ENCODE measurements at regions not wholly inside any gene's neighbourhood (a gene's known extent, or its start where the extent isn't known, plus 50 kb on each side); places are given as distances from the start of the nearest gene placed in this dataset.

DNA sequence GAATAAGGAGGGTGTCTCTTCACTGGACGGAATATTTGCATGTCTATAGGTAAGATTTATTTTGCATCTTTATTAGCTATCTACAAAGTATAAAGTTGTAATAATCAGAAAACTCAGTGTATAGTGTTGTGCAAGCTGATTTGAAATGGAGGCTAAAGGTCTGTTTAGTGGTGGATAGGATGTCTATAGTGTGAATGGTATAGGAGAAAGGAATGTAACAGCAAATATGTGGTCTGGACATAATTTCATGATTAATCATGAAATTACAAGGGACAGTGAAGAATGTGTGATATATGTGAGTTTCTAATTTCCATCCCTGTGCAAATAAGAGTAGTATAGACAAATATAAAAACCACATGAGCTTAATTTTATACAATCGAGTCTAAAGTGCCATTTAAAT, 79.3 kb upstream of the CAMK2D start:
- Histone ChIP-seq H3K4me1 (ENCODE audit: low read length) (peaks cover 26% of the 10 kb centered on the region), H4K20me1 (ENCODE audit: insufficient read depth, low read length) (no peaks in the 10 kb centered on the region), H3K79me2 (ENCODE audit: low read length) (no peaks in the 10 kb centered on the region), H3K9me3 (ENCODE audit: insufficient read depth, low read length) (no peaks in the 10 kb centered on the region), H3K27me3 (ENCODE audit: low read depth, low read length) (peaks cover 14% of the 10 kb centered on the region), H3K4me3 (ENCODE audit: low read length) (no peak overlapping the region), H3K9ac (ENCODE audit: low read length) (no peak overlapping the region), H3K36me3 (replicated peaks; ENCODE audit: low read depth, low read length) (no peaks in the 10 kb centered on the region), H3K4me2 (ENCODE audit: low read length) (no peak overlapping the region), H2AFZ (ENCODE audit: low read depth, low read length) (no peak overlapping the region), H3K27ac (ENCODE audit: low read length) (no peak overlapping the region)
- TF ChIP-seq EZH2phosphoT487 (IDR thresholded peaks at IDR 0.05; ENCODE audit: low read depth): no peak
- TF ChIP-seq CTCF (IDR thresholded peaks at IDR 0.05; ENCODE audit: low read depth, low read length): no peak

- Histone ChIP-seq H3K36me3 (replicated peaks; ENCODE audit: low read depth, low read length) (no peaks in the 10 kb centered on the region), H3K79me2 (ENCODE audit: low read length) (no peaks in the 10 kb centered on the region), H2AFZ (ENCODE audit: low read depth, low read length) (no peak overlapping the region), H3K4me3 (ENCODE audit: low read length) (no peak overlapping the region), H3K27ac (ENCODE audit: low read length) (no peak overlapping the region), H3K4me1 (ENCODE audit: low read length) (peaks cover 19% of the 10 kb centered on the region), H4K20me1 (ENCODE audit: insufficient read depth, low read length) (no peaks in the 10 kb centered on the region), H3K27me3 (ENCODE audit: low read depth, low read length) (0 out of 2 replicates have a peak, but pooled peaks cover 4% of the 10 kb centered on the region), H3K9me3 (ENCODE audit: insufficient read depth, low read length) (no peaks in the 10 kb centered on the region), H3K4me2 (ENCODE audit: low read length) (no peak overlapping the region), H3K9ac (ENCODE audit: low read length) (no peak overlapping the region)
- TF ChIP-seq EZH2phosphoT487 (IDR thresholded peaks at IDR 0.05; ENCODE audit: low read depth) (no peak), CTCF (IDR thresholded peaks at IDR 0.05; ENCODE audit: low read depth, low read length) (no peak)
Measured at GRCh38 chr4:113838460-113838859, 76.9 kb upstream of the CAMK2D start.

DNA sequence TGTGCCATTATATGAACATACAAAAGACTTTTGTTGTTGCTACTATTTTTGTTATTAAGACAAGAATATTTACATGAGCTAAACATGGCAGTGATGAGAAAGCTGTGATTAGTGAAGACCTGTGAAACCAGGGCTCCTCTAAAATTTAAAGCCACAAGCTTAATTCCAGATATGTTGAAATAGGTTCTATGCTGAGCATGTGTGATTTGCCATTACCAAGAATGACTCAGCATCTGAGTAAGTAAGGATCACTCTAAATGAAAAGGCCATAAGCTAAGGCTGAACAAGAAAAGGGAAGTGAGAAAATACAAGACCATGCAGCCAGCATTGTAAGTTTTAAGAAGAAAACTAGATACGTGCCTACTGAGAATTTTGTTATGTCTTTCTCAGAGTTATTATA, 75.9 kb upstream of the CAMK2D start:
- Histone ChIP-seq H3K27me3 (ENCODE audit: low read depth, low read length) (0 out of 2 replicates have a peak, but pooled peaks cover 4% of the 10 kb centered on the region), H3K9me3 (ENCODE audit: insufficient read depth, low read length) (no peaks in the 10 kb centered on the region), H3K9ac (ENCODE audit: low read length) (no peak overlapping the region), H2AFZ (ENCODE audit: low read depth, low read length) (peak overlapping the region; percentile 17; the same call in 1 of the 2 replicates), H3K36me3 (replicated peaks; ENCODE audit: low read depth, low read length) (no peaks in the 10 kb centered on the region), H3K4me1 (ENCODE audit: low read length) (peaks cover 19% of the 10 kb centered on the region), H3K79me2 (ENCODE audit: low read length) (no peaks in the 10 kb centered on the region), H4K20me1 (ENCODE audit: insufficient read depth, low read length) (no peaks in the 10 kb centered on the region), H3K27ac (ENCODE audit: low read length) (peak overlapping the region; percentile 53), H3K4me3 (ENCODE audit: low read length) (peak overlapping the region; percentile 9; the same call in 1 of the 2 replicates), H3K4me2 (ENCODE audit: low read length) (peak overlapping the region; percentile 58)
- no peak for TF ChIP-seq EZH2phosphoT487 (IDR thresholded peaks at IDR 0.05; ENCODE audit: low read depth)
- no peak for TF ChIP-seq CTCF (IDR thresholded peaks at IDR 0.05; ENCODE audit: low read depth, low read length)

DNA sequence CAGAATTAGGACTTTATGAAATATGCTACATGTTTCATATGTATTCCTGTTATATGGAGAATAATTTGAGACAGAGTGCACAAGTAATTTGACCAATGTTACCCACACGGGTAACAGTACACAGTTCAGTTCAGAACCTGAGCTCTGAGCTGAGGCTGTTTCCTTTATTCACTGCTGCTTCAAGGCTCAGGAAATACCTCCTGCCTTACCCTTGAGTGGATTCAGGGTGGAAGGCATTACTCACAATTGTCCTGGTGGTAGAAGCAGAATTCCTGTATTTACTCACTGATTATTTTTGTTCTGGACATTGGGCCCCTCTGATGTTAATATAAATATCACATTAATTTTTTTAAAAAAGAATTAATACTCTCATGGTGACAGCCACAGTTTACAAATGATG, 73.5 kb upstream of the CAMK2D start:
- no peaks in the 10 kb centered on the region for H4K20me1 ChIP-seq (ENCODE audit: insufficient read depth, low read length)
- no peak for TF ChIP-seq CTCF (IDR thresholded peaks at IDR 0.05; ENCODE audit: low read depth, low read length)
- TF ChIP-seq EZH2phosphoT487 (IDR thresholded peaks at IDR 0.05; ENCODE audit: low read depth): no peak
- no peak overlapping the region for H3K4me3 ChIP-seq (ENCODE audit: low read length)
- H3K27ac ChIP-seq (ENCODE audit: low read length): no peak overlapping the region
- H3K4me1 ChIP-seq (ENCODE audit: low read length): peaks cover 19% of the 10 kb centered on the region
- H3K36me3 ChIP-seq (replicated peaks; ENCODE audit: low read depth, low read length): no peaks in the 10 kb centered on the region
- no peak overlapping the region for H3K9ac ChIP-seq (ENCODE audit: low read length)
- H3K79me2 ChIP-seq (ENCODE audit: low read length): no peaks in the 10 kb centered on the region
- H2AFZ ChIP-seq (ENCODE audit: low read depth, low read length): no peak overlapping the region
- H3K27me3 ChIP-seq (ENCODE audit: low read depth, low read length): peaks cover 10% of the 10 kb centered on the region
- no peaks in the 10 kb centered on the region for H3K9me3 ChIP-seq (ENCODE audit: insufficient read depth, low read length)
- no peak overlapping the region for H3K4me2 ChIP-seq (ENCODE audit: low read length)

Data from OCI-LY3 (cell line).